ENCODE measurements at regions not wholly inside any gene's neighbourhood (a gene's known extent, or its start where the extent isn't known, plus 50 kb on each side); places are given as distances from the start of the nearest gene placed in this dataset.

DNA sequence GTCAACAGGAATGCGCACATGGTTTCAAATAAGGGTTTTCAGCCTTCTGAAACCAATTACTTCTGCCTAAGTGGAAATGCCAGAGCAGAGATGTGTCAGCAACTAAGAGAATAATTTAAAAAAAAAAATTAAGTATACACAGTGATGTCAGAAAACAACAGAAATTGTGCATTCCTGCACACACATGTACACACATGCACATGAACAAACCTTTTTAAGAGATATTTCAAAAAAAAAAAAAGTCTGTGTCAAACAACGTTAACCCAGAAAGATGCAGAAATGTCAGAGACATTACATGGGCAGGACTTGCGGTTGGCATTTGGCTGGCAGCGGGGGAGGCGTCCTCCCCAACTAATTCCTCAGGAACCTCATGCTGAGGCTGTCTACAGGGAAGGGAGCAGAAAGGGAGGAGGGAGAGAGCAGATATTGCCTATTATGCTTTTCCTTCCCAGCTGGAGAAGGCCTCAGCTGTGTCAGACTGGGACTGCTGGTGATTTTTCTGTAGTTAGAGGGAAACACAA is 536.9 kb upstream of the WWC1 start:
- no peak overlapping the region for H3K4me3 Mint-ChIP-seq
- peaks cover 7% of the 10 kb centered on the region for H3K9me3 Mint-ChIP-seq
- no peaks in the 10 kb centered on the region for H3K27me3 Mint-ChIP-seq
- H3K27ac Mint-ChIP-seq: no peak overlapping the region
- no peak for ATAC-seq
- H3K4me1 Mint-ChIP-seq: no peaks in the 10 kb centered on the region
- H3K36me3 Mint-ChIP-seq: no peaks in the 10 kb centered on the region

DNA sequence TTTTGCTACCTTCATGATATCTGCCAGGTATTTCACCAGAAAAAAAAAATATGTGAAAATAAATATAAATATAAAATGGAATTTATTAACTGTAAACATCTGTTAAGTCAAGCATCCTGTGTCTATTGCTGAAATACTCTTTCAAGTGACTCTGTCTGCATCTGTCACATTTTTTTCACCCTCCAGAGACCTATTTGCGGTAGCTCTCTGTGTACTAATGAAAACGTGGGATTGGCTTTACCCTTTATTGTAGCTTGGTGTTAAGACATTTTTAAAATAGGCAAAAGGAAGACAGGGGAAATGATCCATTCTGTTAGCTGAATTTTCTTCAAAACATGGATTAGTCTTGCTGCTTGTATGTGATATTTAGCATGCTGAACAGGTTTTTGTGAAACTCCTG is 536.0 kb upstream of the WWC1 start:
- Mint-ChIP-seq H3K4me1 (no peaks in the 10 kb centered on the region), H3K4me3 (no peak overlapping the region), H3K27me3 (no peaks in the 10 kb centered on the region), H3K9me3 (peaks cover 4% of the 10 kb centered on the region), H3K36me3 (no peaks in the 10 kb centered on the region), H3K27ac (no peak overlapping the region)
- no peak for ATAC-seq

DNA sequence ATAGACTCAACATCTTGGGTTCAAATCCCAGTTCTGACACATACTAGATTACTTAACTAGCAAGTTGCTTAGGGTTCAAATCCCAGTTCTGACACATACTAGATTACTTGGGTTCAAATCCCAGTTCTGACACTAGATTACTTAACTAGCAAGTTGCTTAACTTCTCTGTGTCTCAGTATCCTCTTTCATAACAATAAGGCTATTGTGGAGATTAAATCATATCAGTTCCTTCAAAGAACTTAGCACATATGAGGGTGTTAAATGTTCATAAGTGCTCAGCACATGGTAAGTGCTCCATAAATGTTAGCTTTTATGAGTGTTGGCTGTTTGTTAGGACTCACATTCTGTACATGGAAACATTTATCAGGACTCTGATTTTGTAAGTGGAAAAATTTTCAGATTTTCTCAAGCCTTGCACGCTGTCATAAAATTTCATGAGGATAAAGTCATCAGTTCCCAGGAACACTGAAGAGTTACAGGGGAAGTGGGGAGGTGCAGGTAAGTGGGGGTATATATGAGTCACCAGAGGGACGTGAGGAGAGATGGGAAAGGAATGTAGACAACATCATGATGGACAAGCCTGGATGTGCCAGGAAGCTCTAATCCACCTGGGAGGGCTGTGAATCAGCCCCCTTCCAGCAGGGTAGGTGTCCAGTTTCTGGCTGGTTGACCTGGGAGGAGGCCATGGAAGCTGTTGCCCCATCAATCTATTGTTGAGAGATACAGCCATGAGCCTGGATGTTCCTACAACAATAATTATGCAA is 532.2 kb upstream of the WWC1 start:
- no peak for ATAC-seq
- Mint-ChIP-seq H3K27me3 (no peaks in the 10 kb centered on the region), H3K4me3 (no peak overlapping the region), H3K27ac (no peak overlapping the region), H3K9me3 (peaks cover 4% of the 10 kb centered on the region), H3K36me3 (no peaks in the 10 kb centered on the region), H3K4me1 (no peaks in the 10 kb centered on the region)

DNA sequence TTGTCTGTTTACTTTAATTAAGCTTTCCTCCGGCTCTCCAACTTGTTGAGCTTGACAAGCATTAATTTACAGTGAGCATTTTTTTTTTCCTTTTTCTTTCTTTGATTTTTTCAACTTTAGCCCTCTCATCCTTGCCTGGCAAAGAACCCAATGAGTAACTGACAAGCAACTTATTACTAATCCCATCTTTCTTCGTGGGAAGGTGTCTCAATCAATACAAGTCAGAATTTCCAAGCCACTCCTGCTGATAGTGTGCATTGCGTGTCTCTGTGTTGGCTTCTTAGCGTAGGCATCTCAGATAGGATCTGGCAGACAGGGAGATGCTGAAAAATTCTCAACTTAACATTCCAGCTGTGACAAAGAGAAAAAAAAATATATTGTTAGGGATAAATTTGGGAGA is 527.7 kb upstream of the WWC1 start:
- Mint-ChIP-seq H3K4me3 (no peak overlapping the region), H3K36me3 (no peaks in the 10 kb centered on the region), H3K4me1 (no peaks in the 10 kb centered on the region), H3K27me3 (no peaks in the 10 kb centered on the region), H3K27ac (no peak overlapping the region), H3K9me3 (peaks cover 2% of the 10 kb centered on the region)
- no peak for ATAC-seq

DNA sequence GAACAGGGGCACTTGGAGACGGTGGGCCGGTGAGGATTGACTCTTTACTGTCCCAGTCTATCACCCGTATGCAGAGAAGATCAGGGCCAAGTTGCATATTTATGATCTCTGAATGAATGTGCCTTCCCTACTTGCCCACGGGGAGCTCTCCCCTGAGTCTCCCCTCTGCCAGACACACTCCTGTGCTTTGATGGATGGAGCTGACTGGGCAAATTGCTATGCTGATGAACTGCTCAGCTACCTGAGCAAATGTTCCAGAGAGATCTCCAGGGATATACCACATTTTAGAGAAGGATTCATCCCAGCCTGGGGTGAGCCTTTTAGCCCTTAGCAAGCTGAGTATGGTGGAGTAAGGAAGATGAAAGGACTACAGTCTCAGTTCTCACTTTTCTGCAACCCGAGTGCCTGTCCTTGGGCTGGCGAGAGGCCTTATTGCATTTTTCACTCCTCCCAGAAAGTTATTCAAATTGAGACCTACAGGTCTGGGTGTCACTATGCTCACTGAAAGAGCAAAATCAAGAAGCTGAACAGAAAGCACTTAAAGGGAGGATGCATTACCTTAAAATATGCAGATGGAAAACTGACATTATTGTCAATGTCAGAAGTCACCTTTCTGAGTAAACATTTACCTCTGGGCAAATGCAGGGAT is 526.7 kb upstream of the WWC1 start:
- Mint-ChIP-seq H3K9me3 (no peaks in the 10 kb centered on the region), H3K4me1 (no peaks in the 10 kb centered on the region), H3K27ac (no peak overlapping the region), H3K4me3 (no peak overlapping the region), H3K36me3 (no peaks in the 10 kb centered on the region), H3K27me3 (no peaks in the 10 kb centered on the region)
- no peak for ATAC-seq

DNA sequence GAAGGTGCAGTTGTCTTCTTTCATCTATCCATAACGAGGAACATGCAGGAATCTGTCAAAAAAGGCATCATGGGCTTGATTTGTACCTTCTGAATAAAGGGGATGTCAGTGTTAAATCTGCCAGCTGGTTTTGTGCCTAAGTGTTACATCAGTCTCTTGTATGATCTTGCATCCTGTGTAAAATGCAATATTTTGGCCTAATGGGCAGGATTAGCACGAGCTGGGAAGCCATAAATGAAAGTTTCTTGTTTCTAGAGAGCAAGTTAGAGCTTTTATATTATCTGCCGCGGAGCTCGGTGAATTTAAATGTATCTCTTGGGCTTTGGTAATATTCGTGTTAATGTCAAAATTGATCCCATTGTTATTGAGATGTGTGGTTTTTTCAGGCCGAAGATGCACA is 526.1 kb upstream of the WWC1 start:
- no peak for ATAC-seq
- H3K4me3 Mint-ChIP-seq: no peak overlapping the region
- no peaks in the 10 kb centered on the region for H3K36me3 Mint-ChIP-seq
- H3K27me3 Mint-ChIP-seq: no peaks in the 10 kb centered on the region
- no peak overlapping the region for H3K27ac Mint-ChIP-seq
- no peaks in the 10 kb centered on the region for H3K4me1 Mint-ChIP-seq
- H3K9me3 Mint-ChIP-seq: peaks cover 3% of the 10 kb centered on the region

DNA sequence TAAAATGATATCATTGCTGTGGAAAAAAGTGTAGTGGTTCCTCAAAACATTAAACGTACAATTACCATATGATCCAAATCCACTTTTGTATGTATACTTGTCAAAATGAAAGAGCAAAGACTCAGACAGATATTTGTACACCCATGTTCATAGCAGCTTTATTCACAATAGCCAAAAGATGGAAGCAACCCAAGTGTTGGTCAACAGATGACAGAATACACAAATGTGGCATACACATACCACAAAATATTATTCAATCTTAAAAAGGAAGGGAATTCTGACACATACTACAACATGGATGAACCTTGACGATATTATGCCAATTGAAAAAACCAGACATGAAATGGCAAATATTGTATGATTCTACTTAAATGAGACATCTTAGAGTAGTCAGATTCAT is 524.5 kb upstream of the WWC1 start:
- Mint-ChIP-seq H3K4me3 (no peak overlapping the region), H3K27me3 (no peaks in the 10 kb centered on the region), H3K4me1 (no peaks in the 10 kb centered on the region), H3K36me3 (no peaks in the 10 kb centered on the region), H3K9me3 (peaks cover 3% of the 10 kb centered on the region), H3K27ac (no peak overlapping the region)
- ATAC-seq: no peak

DNA sequence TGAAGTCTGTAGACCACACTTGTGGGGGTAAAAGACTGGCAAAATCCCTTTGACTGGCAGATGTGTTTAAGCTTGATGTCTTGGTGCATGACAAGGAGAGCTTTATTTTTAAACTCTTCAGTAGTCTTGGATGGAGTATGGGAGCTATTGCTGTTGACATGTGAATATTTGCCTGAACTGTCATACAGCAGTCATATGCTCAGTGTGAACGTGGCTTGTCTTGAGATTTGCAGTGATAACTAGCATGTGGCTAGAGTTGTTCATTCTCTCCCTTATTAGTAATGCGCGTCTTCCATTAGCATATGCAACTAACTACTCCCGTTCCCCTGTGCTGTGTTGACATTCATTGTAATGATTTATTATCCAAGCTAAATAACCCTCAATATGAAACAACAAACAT is 523.6 kb upstream of the WWC1 start:
- Mint-ChIP-seq H3K27me3 (no peaks in the 10 kb centered on the region), H3K9me3 (peaks cover 3% of the 10 kb centered on the region), H3K4me3 (no peak overlapping the region), H3K4me1 (no peaks in the 10 kb centered on the region), H3K27ac (no peak overlapping the region), H3K36me3 (no peaks in the 10 kb centered on the region)
- ATAC-seq: no peak

DNA sequence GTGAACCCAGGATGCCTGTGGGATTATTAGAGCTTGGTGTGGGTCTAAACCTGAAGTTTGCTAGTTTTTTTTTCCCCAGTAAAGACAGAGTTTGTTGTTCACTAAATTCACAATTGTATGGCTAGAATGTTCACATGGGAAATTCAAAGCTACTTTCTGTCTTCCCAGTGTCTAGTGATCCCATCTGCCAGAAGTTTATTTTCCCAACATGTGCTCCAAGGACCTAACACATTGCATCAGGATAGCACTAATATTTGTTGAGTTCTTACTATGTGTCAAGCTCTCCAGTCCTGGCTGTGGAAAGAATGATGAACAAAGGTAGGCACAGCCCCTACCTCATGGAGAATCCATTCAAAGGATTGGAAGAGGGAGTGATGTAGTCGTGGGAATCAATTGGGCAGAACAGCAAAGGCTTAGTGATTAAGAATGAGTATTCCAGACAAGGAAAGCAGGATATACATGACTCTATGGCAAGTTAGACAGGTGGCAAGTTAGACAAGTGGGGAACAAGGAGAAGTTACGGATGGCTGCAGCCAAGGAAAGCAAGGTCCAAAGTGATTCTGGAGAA is 521.5 kb upstream of the WWC1 start:
- Mint-ChIP-seq H3K27ac (no peak overlapping the region), H3K36me3 (no peaks in the 10 kb centered on the region), H3K27me3 (no peaks in the 10 kb centered on the region), H3K4me3 (no peak overlapping the region), H3K9me3 (peaks cover 3% of the 10 kb centered on the region), H3K4me1 (no peaks in the 10 kb centered on the region)
- no peak for ATAC-seq

DNA sequence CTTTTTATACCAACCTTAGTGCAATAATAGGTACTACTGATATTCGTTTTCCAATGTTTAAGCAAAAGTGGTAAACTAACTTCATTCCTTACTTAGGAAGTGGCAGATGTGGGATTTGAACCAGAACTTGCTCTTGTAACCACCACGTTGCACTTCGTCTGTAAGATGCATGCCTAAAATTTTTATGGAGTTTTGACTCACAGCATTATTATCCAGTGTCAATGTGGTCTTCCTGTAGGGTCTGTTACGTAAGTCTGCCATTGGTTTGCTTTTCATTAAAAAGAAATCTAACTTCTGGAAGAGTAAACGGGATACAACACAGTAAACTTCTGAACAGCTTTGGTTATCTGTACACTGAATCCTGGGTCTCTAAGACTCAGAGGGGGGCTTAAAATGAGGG is 521.0 kb upstream of the WWC1 start:
- H3K9me3 Mint-ChIP-seq: peaks cover 3% of the 10 kb centered on the region
- no peak overlapping the region for H3K27ac Mint-ChIP-seq
- ATAC-seq: no peak
- no peaks in the 10 kb centered on the region for H3K4me1 Mint-ChIP-seq
- H3K4me3 Mint-ChIP-seq: no peak overlapping the region
- no peaks in the 10 kb centered on the region for H3K27me3 Mint-ChIP-seq
- no peaks in the 10 kb centered on the region for H3K36me3 Mint-ChIP-seq

DNA sequence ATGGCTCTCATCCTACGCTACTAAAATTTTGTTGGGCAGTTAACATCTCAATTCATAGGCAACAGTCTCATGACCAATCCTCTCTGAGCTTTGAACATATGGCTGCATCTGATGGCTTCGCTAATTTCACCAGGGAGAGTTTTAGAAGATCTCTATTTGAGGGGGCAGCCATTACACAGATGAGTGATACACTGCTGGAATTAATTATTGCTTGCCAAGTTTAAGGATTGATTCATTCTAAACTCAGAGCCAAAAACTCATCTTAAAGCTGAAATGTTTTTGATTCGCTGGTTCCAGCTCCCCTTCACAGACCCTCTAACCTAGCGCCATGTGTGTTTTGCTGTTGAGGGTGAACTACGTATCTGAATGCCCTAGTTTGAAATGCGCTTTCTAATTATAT is 519.9 kb upstream of the WWC1 start:
- H3K4me1 Mint-ChIP-seq: no peaks in the 10 kb centered on the region
- H3K27me3 Mint-ChIP-seq: no peaks in the 10 kb centered on the region
- peaks cover 3% of the 10 kb centered on the region for H3K9me3 Mint-ChIP-seq
- no peak overlapping the region for H3K27ac Mint-ChIP-seq
- no peak overlapping the region for H3K4me3 Mint-ChIP-seq
- H3K36me3 Mint-ChIP-seq: no peaks in the 10 kb centered on the region
- ATAC-seq: no peak

DNA sequence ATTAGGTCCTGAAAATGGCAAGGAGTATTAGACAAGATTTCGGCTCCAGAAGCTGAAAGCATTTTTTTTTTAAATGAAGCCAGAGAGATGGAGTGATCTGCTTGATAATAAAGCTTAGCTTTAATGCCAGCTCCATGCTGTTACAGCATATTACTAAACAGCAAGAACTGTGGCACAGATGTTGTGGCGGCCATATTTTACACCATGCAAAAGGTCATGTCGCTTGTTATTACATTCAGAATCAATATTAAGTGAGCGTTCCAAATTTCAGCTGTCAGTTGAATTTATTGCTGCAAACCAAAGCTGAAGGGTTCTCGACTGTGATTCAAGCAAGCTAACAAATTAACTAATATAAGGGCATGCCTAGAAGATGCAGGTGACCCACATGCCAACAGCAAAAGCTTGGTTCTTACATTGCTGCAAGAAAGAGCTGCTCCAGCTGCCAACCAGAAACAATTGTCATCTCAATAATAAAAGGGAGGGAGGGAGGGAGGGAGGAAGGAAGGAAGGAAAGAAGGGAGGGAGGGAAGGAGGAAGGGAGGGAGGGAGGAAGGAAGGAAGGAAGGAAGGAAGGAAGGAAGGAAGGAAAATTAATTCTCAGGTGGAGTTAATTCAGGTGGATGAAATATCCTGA is 517.7 kb upstream of the WWC1 start:
- no peak overlapping the region for H3K27ac Mint-ChIP-seq
- H3K9me3 Mint-ChIP-seq: peaks cover 3% of the 10 kb centered on the region
- H3K4me1 Mint-ChIP-seq: no peaks in the 10 kb centered on the region

DNA sequence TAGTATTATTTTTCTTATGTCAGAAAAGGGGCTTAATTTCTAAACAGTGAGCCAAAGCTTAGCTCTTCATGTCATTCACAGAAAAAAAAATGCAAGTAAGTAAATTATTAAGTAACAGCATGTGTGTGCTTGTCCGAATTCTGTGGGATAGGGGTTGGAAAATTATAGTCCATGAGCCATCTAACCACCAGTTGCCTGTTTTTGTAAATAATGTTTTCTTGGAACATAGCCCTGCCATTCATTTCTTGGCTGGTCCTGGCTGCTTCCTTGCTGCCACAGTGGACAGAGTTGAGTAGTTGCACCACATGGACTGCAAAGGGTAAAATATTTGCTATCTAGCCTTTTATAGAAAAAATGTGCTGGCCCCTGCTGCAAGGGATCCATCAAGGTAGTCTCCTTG is 513.7 kb upstream of the WWC1 start:
- Mint-ChIP-seq H3K36me3 (no peaks in the 10 kb centered on the region), H3K4me3 (no peak overlapping the region), H3K27ac (no peak overlapping the region), H3K4me1 (no peaks in the 10 kb centered on the region), H3K9me3 (no peaks in the 10 kb centered on the region), H3K27me3 (no peaks in the 10 kb centered on the region)
- no peak for ATAC-seq

More for the DNA sequence above, 517.7 kb upstream of the WWC1 start:
- Mint-ChIP-seq H3K27me3 (no peaks in the 10 kb centered on the region), H3K4me3 (no peak overlapping the region), H3K36me3 (no peaks in the 10 kb centered on the region)
- no peak for ATAC-seq

DNA sequence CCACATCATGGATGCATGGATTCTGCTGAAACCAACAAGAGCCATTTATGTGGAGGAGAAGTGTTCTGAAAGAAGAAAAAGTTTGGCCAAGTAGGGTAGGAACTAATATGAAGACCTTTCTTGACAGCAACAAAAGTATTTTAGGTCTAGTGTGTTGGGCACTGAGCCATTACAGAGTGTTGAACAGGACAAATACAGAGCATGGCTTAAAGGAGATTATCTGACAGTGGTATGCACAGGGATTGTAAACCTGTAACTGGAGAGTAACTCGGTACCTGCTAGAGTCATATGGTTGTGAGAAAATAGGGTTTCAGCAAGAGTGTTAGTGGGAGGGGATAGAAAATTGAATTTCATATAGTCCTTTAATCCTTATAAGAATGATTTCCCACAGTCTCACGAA is 513.2 kb upstream of the WWC1 start:
- Mint-ChIP-seq H3K27me3 (no peaks in the 10 kb centered on the region), H3K9me3 (no peaks in the 10 kb centered on the region), H3K36me3 (no peaks in the 10 kb centered on the region), H3K4me3 (no peak overlapping the region), H3K27ac (no peak overlapping the region), H3K4me1 (no peaks in the 10 kb centered on the region)
- no peak for ATAC-seq

DNA sequence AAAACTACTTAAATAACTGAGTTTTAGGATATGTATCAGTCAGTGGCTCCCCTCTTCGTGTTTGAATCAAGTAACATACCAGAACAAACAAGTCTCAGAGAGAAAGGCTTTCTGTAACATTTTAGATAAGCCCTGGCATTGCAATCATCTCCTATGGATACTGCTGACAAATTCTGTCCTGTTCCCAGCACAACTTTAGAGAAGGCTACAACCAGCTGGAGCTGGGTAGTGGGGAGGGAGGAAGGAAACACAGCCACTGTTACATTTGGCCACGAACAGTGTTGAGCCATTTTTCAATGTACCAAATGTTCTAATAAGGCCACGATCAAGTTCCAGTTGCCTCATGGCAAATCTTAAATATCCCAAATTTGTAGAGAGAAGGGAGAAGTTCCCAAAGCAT is 511.8 kb upstream of the WWC1 start:
- Mint-ChIP-seq H3K4me1 (no peaks in the 10 kb centered on the region), H3K9me3 (no peaks in the 10 kb centered on the region), H3K4me3 (no peak overlapping the region), H3K36me3 (no peaks in the 10 kb centered on the region), H3K27ac (no peak overlapping the region), H3K27me3 (no peaks in the 10 kb centered on the region)
- ATAC-seq: no peak
